Activated CD4-positive, alpha-beta T cell treated with anti-CD3 and anti-CD28 coated beads, Interleukin-2, amount 10 ng/mL, durations not matched to agents 24 days and 14 days (primary cell): ENCODE measurements at regions not wholly inside any gene's neighbourhood (a gene's known extent, or its start where the extent isn't known, plus 50 kb on each side); places are given as distances from the start of the nearest gene placed in this dataset.

Source experiments
- DNase-seq: peaks from one replicate; pipeline ENCODE4 v3.0.0; 2022
- H3K27ac Mint-ChIP-seq: one replicate; pipeline ENCODE4 v1.8.0; 2022; ENCODE audit warnings: mild to moderate bottlenecking, mixed read lengths
- H3K27me3 Mint-ChIP-seq: one replicate; pipeline ENCODE4 v1.8.0; 2022; ENCODE audit warnings: mixed read lengths
- H3K36me3 Mint-ChIP-seq: one replicate; pipeline ENCODE4 v1.8.0; 2022; ENCODE audit warnings: low read depth, mild to moderate bottlenecking, mixed read lengths
- H3K4me1 Mint-ChIP-seq: one replicate; pipeline ENCODE4 v1.8.0; 2021; ENCODE audit warnings: mixed read lengths
- H3K4me3 Mint-ChIP-seq: one replicate; pipeline ENCODE4 v1.8.0; 2022; ENCODE audit warnings: mild to moderate bottlenecking, moderate library complexity, mixed read lengths
- H3K9me3 Mint-ChIP-seq: one replicate; pipeline ENCODE4 v1.8.0; 2021; ENCODE audit warnings: mixed read lengths
- intact Hi-C: fragments of 100-400 bp; cut with micrococcal nuclease; formaldehyde crosslinking; loops from one replicate; pipeline ENCODE4 v1.15.1; 2023

GRCh38 chr13:107866032-107866940, 349.1 kb downstream of the LIG4 start:
- DNase-seq = no peak
- no peaks in the 10 kb centered on the region for H3K36me3 Mint-ChIP-seq
- peaks cover 37% of the 10 kb centered on the region for H3K27me3 Mint-ChIP-seq
- intact Hi-C loops = no loop called here
- no peak overlapping the region for H3K27ac Mint-ChIP-seq
- H3K4me3 Mint-ChIP-seq = no peak overlapping the region
- H3K9me3 Mint-ChIP-seq = peaks cover 7% of the 10 kb centered on the region
- no peaks in the 10 kb centered on the region for H3K4me1 Mint-ChIP-seq

GRCh38 chr13:107865643-107866031, 349.7 kb downstream of the LIG4 start:
- no peak overlapping the region for H3K27ac Mint-ChIP-seq
- peaks cover 7% of the 10 kb centered on the region for H3K9me3 Mint-ChIP-seq
- H3K36me3 Mint-ChIP-seq = no peaks in the 10 kb centered on the region
- H3K4me3 Mint-ChIP-seq = no peak overlapping the region
- no peak for DNase-seq
- H3K27me3 Mint-ChIP-seq = peaks cover 37% of the 10 kb centered on the region
- intact Hi-C loops = no loop called here
- no peaks in the 10 kb centered on the region for H3K4me1 Mint-ChIP-seq

GRCh38 chr13:107865318-107865575, 350.1 kb downstream of the LIG4 start:
- H3K27ac Mint-ChIP-seq = no peak overlapping the region
- H3K27me3 Mint-ChIP-seq = peaks cover 37% of the 10 kb centered on the region
- no peak overlapping the region for H3K4me3 Mint-ChIP-seq
- peaks cover 7% of the 10 kb centered on the region for H3K9me3 Mint-ChIP-seq
- H3K4me1 Mint-ChIP-seq = no peaks in the 10 kb centered on the region
- H3K36me3 Mint-ChIP-seq = no peaks in the 10 kb centered on the region
- DNase-seq = no peak
- intact Hi-C loops = no loop called here

- intact Hi-C loops = no loop called here
- peaks cover 7% of the 10 kb centered on the region for H3K9me3 Mint-ChIP-seq
- peak; percentile 61 for DNase-seq
- no peaks in the 10 kb centered on the region for H3K4me1 Mint-ChIP-seq
- H3K27ac Mint-ChIP-seq = no peak overlapping the region
- H3K4me3 Mint-ChIP-seq = no peak overlapping the region
- peaks cover 32% of the 10 kb centered on the region for H3K27me3 Mint-ChIP-seq
- no peaks in the 10 kb centered on the region for H3K36me3 Mint-ChIP-seq
These were observed 350.6 kb downstream of the LIG4 start for GRCh38 chr13:107864543-107865317.

- peaks cover 8% of the 10 kb centered on the region for H3K27me3 Mint-ChIP-seq
- no peak overlapping the region for H3K27ac Mint-ChIP-seq
- H3K36me3 Mint-ChIP-seq = no peaks in the 10 kb centered on the region
- H3K4me3 Mint-ChIP-seq = no peak overlapping the region
- intact Hi-C loops = no loop called here
- H3K9me3 Mint-ChIP-seq = peaks cover 4% of the 10 kb centered on the region
- no peaks in the 10 kb centered on the region for H3K4me1 Mint-ChIP-seq
- DNase-seq = no peak
These were observed 355.1 kb downstream of the LIG4 start for GRCh38 chr13:107860284-107860683.

GRCh38 chr13:107854880-107855279, 360.5 kb downstream of the LIG4 start:
- Mint-ChIP-seq H3K4me1 (no peaks in the 10 kb centered on the region), H3K4me3 (no peak overlapping the region), H3K27me3 (no peaks in the 10 kb centered on the region), H3K9me3 (no peaks in the 10 kb centered on the region), H3K27ac (no peak overlapping the region), H3K36me3 (no peaks in the 10 kb centered on the region)
- DNase-seq = no peak
- intact Hi-C loops = no loop called here

GRCh38 chr13:107852072-107852471, 363.3 kb downstream of the LIG4 start:
- intact Hi-C loops = no loop called here
- no peak for DNase-seq
- Mint-ChIP-seq H3K9me3 (no peaks in the 10 kb centered on the region), H3K27ac (no peak overlapping the region), H3K4me3 (no peak overlapping the region), H3K36me3 (no peaks in the 10 kb centered on the region), H3K4me1 (no peaks in the 10 kb centered on the region), H3K27me3 (no peaks in the 10 kb centered on the region)

- no peak overlapping the region for H3K4me3 Mint-ChIP-seq
- H3K9me3 Mint-ChIP-seq = no peaks in the 10 kb centered on the region
- intact Hi-C loops = no loop called here
- no peaks in the 10 kb centered on the region for H3K4me1 Mint-ChIP-seq
- no peaks in the 10 kb centered on the region for H3K36me3 Mint-ChIP-seq
- no peaks in the 10 kb centered on the region for H3K27me3 Mint-ChIP-seq
- no peak overlapping the region for H3K27ac Mint-ChIP-seq
- DNase-seq = no peak
These were observed 363.7 kb downstream of the LIG4 start for GRCh38 chr13:107851670-107852069.

- Mint-ChIP-seq H3K4me1 (no peaks in the 10 kb centered on the region), H3K9me3 (no peaks in the 10 kb centered on the region), H3K36me3 (no peaks in the 10 kb centered on the region), H3K27me3 (no peaks in the 10 kb centered on the region), H3K4me3 (no peak overlapping the region), H3K27ac (no peak overlapping the region)
- intact Hi-C loops = no loop called here
- DNase-seq = no peak
These were observed 367.9 kb downstream of the LIG4 start for GRCh38 chr13:107847406-107847805.

- H3K9me3 Mint-ChIP-seq = no peaks in the 10 kb centered on the region
- no peak overlapping the region for H3K4me3 Mint-ChIP-seq
- H3K4me1 Mint-ChIP-seq = no peaks in the 10 kb centered on the region
- no peaks in the 10 kb centered on the region for H3K27me3 Mint-ChIP-seq
- no peaks in the 10 kb centered on the region for H3K36me3 Mint-ChIP-seq
- H3K27ac Mint-ChIP-seq = no peak overlapping the region
- intact Hi-C loops = no loop called here
- DNase-seq = no peak
These were observed 368.7 kb downstream of the LIG4 start for GRCh38 chr13:107846642-107847041.

- no peak for DNase-seq
- no peaks in the 10 kb centered on the region for H3K36me3 Mint-ChIP-seq
- no peak overlapping the region for H3K27ac Mint-ChIP-seq
- no peaks in the 10 kb centered on the region for H3K27me3 Mint-ChIP-seq
- intact Hi-C loops = no loop called here
- no peaks in the 10 kb centered on the region for H3K9me3 Mint-ChIP-seq
- no peaks in the 10 kb centered on the region for H3K4me1 Mint-ChIP-seq
- no peak overlapping the region for H3K4me3 Mint-ChIP-seq
These were observed 369.4 kb downstream of the LIG4 start for GRCh38 chr13:107845911-107846310.

GRCh38 chr13:107843681-107844080, 371.7 kb downstream of the LIG4 start:
- Mint-ChIP-seq H3K27ac (no peak overlapping the region), H3K4me1 (no peaks in the 10 kb centered on the region), H3K4me3 (no peak overlapping the region), H3K27me3 (no peaks in the 10 kb centered on the region), H3K9me3 (no peaks in the 10 kb centered on the region), H3K36me3 (no peaks in the 10 kb centered on the region)
- intact Hi-C loops = no loop called here
- DNase-seq = no peak

- no peaks in the 10 kb centered on the region for H3K36me3 Mint-ChIP-seq
- H3K27ac Mint-ChIP-seq = no peak overlapping the region
- no peaks in the 10 kb centered on the region for H3K27me3 Mint-ChIP-seq
- DNase-seq = no peak
- intact Hi-C loops = no loop called here
- H3K4me3 Mint-ChIP-seq = no peak overlapping the region
- H3K9me3 Mint-ChIP-seq = no peaks in the 10 kb centered on the region
- H3K4me1 Mint-ChIP-seq = no peaks in the 10 kb centered on the region
These were observed 372.1 kb downstream of the LIG4 start for GRCh38 chr13:107843281-107843680.

GRCh38 chr13:107842562-107843180, 372.7 kb downstream of the LIG4 start:
- intact Hi-C loops = no loop called here
- no peaks in the 10 kb centered on the region for H3K27me3 Mint-ChIP-seq
- H3K27ac Mint-ChIP-seq = no peak overlapping the region
- H3K4me3 Mint-ChIP-seq = no peak overlapping the region
- no peaks in the 10 kb centered on the region for H3K36me3 Mint-ChIP-seq
- no peaks in the 10 kb centered on the region for H3K9me3 Mint-ChIP-seq
- no peak for DNase-seq
- no peaks in the 10 kb centered on the region for H3K4me1 Mint-ChIP-seq
